H1 (cell line): ENCODE measurements at regions not wholly inside any gene's neighbourhood (a gene's known extent, or its start where the extent isn't known, plus 50 kb on each side); places are given as distances from the start of the nearest gene placed in this dataset.

Experiments
- ASH2L ChIP-seq: fragments of 200-600, 300-600 bp; sonication (generic); IDR thresholded peaks from one replicate; pipeline ENCODE4 v1.7.1; 2017; ENCODE audit warnings: low read length
- BRCA1 ChIP-seq: IDR thresholded peaks from 2 replicates; pipeline ENCODE4 v1.6.1; 2012; ENCODE audit warnings: low read depth, low read length, improper control_type of control experiment
- CHD7 ChIP-seq: fragments of 300-600 bp; sonication (generic); IDR thresholded peaks from 2 replicates; pipeline ENCODE4 v1.7.1; 2012; ENCODE audit warnings: low read length, moderate library complexity, mild to moderate bottlenecking, inconsistent platforms; ENCODE audit not compliant: insufficient replicate concordance
- CTCF ChIP-seq, 3 experiments: IDR thresholded peaks; 1 replicate in 2 of 3; 2 replicates in 1 of 3; pipeline versions ENCODE4 v1.5.1 to v1.6.1; 2011; ENCODE audit warnings: low read length in 3 of 3, mild to moderate bottlenecking in 3 of 3, inconsistent platforms in 2 of 3, low read depth in 1 of 3, moderate library complexity in 1 of 3; ENCODE audit not compliant: insufficient read depth in 1 of 3; ENCODE audit errors: control extremely low read depth in 1 of 3
- GTF2F1 ChIP-seq: IDR thresholded peaks from 2 replicates; pipeline ENCODE4 v1.6.1; 2012; ENCODE audit warnings: low read depth, low read length, improper control_type of control experiment, borderline replicate concordance
- JUND ChIP-seq: IDR thresholded peaks from 2 replicates; pipeline ENCODE4 v1.6.1; 2011; ENCODE audit warnings: mild to moderate bottlenecking, improper control_type of control experiment, low read length
- NRF1 ChIP-seq: IDR thresholded peaks from 2 replicates; pipeline ENCODE4 v1.6.1; 2011; ENCODE audit warnings: mild to moderate bottlenecking, low read depth, low read length, improper control_type of control experiment
- SAP30 ChIP-seq: fragments of 300-600 bp; sonication (generic); IDR thresholded peaks from 2 replicates; pipeline ENCODE4 v1.7.1; 2012; ENCODE audit warnings: low read length, moderate library complexity, mild to moderate bottlenecking, inconsistent platforms; ENCODE audit not compliant: insufficient read depth, insufficient replicate concordance
- SIN3A ChIP-seq, 2 experiments: IDR thresholded peaks in 1 of 2; conservative IDR thresholded peaks in 1 of 2; 2 replicates each; pipeline ENCODE4 v1.6.1; 2011 to 2012; ENCODE audit warnings: low read length in 2 of 2, improper control_type of control experiment in 1 of 2, low read depth in 1 of 2, mild to moderate bottlenecking in 1 of 2

- TF ChIP-seq CHD7, result no peak
- no peak for TF ChIP-seq CTCF (IDR thresholded peaks at IDR 0.05; ENCODE audit: control extremely low read depth in 1 of 3, insufficient read depth in 1 of 3, low read depth in 1 of 3, low read length in 3 of 3)
- no peak for TF ChIP-seq SAP30
- no peak for TF ChIP-seq ASH2L
- TF ChIP-seq GTF2F1, result no peak
- no peak for TF ChIP-seq BRCA1
- TF ChIP-seq SIN3A (conservative IDR thresholded peaks at IDR 0.05 in 1 of 2, IDR thresholded peaks at IDR 0.05 in 1 of 2; ENCODE audit: low read depth in 1 of 2, low read length in 2 of 2), result no peak
- no peak for TF ChIP-seq JUND
- TF ChIP-seq NRF1, result no peak
Measured at GRCh38 chr14:25140411-25140810, 90.5 kb upstream of the STXBP6 start (continued).
